HG03139 (cell line): ENCODE measurements at regions not wholly inside any gene's neighbourhood (a gene's known extent, or its start where the extent isn't known, plus 50 kb on each side); places are given as distances from the start of the nearest gene placed in this dataset.
"Not testable (repeated sequence)": the region's sequence is repeated elsewhere in the genome, so short reads cannot be mapped to it uniquely, and the experiment has no call there.

Source experiments
- ATAC-seq: cut with Tn5 transposase; IDR thresholded peaks from one replicate; pipeline ENCODE4 v1.9.1; 2021; ENCODE audit not compliant: unreplicated experiment

DNA sequence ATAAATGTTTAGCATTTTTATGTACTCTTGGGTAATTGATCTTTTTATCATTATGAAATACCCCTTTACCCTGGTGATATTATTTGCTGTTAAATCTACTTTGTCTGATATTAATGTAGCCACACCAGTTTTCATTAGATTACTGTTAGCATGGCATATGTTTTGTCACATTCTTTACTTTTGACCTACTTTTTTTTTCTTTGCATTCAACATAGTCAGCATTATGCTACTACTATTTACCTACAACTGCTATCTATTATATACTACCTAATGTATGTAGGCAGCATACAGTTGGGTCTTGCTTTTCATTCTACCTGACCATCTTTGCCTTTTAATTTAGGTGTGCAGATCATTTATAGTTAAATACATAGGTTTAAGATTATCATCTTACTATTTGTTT is 1429.6 kb upstream of the ALCAM start:
- no peak for ATAC-seq

DNA sequence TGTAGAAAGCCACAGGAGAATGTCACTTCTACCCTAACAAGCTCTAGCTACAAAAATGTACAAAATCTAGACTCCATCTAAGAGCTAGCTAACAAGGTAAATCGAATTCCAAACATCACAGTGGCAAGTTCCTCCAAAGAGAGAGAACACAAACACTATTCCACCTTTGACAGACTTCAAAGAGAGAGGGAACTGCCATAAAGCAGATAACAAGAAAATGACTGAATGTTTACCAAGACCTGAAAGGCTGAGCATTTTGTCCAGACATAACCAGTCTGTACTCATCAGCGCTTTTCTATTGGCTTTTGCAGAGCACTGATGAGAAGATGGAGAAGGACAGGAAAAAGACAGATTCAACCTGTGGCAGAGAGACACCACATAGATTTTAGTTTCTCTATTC is 1419.6 kb upstream of the ALCAM start:
- no peak for ATAC-seq

DNA sequence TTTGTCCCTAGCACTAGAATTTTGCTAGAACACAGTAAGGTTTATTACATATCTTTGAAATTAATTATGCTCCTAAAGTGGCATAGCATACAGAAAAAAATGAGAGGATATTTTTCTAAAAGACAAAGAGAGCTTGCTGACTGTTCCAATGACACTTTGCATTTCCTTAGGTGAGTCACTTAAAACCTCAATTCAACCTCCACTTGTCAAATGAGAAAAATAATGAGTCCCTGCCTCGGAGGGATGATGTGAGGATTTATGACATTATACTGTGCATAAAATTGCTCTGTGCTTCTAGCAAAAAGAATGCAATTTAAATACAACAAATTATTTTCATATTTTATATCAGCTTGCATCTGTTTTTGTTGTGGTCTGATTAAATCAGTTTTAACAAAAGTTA is 1417.0 kb upstream of the ALCAM start:
- no peak for ATAC-seq

DNA sequence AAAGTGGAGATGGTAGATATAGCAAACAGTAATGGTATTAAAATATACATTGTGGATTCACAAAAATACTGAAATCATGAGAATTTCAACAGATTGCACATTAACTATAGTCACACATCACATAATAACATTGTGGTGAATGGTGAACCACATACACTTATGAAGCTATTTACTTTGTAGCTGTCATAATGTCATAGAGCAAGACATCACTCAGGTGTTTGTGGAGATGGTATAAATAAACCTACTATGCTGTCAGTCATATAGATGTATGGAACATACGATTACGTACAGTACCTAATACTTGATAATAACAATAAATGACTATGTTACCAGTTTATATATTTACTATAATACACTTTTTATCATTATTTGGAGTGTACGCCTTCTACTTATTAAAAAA is 1416.0 kb upstream of the ALCAM start:
- no peak for ATAC-seq

DNA sequence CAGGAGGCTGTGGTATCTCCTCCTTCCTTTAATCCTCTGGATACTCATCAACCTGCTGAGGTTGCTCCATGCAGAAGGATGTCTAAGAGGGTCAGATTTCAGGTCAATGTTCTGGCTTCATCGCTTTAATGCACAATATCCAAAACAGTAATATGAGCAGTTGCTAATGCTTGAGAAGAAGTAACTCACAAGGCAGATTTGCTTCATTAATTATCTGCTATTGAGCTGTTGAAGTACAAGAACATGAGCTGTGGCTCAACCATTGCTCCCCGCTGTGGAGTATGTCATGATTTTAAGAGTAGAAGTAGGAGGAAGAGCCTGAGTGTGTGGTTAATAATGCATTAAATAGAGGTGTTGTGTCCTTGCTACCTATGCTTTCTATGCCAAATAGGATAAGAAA is 1412.9 kb upstream of the ALCAM start:
- ATAC-seq, result no peak

DNA sequence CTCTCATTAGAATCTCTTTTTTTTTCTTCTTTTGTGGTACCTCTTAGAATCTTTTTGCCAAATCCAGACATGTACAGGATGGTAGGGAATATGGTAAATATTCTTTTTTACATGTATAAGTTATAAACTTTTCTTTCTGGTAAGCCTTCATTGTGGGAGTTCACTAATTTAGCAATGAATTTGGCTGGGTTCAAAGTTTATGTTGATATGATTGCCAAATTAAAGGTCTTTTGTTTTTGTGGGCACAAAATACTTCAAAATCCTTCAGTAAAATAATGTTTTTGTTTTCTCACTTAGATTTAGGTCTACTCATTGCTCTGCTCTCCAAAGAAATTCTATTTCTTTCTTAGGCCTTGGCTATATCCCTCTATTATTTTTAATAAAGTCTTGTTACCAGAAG is 1405.9 kb upstream of the ALCAM start:
- no peak for ATAC-seq

DNA sequence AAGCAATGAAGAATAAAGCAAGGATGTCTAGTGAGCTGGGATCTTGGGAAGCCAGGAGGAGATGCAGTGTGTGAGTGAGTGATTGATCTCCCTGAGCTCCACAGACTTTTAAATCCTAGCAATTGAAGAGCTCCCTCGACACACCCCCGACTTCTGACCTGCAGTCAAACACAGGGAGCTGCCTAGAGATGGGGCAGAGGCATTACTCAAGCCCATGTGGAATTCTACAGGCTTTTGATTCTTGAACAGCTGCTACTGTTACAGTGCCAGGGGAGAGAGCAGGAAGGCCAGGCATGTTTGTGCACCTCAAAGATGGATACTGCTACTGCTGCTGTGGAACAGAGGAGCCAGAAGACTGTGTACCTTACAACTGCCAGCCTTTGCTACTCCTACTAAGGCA is 1403.1 kb upstream of the ALCAM start:
- ATAC-seq, result no peak

DNA sequence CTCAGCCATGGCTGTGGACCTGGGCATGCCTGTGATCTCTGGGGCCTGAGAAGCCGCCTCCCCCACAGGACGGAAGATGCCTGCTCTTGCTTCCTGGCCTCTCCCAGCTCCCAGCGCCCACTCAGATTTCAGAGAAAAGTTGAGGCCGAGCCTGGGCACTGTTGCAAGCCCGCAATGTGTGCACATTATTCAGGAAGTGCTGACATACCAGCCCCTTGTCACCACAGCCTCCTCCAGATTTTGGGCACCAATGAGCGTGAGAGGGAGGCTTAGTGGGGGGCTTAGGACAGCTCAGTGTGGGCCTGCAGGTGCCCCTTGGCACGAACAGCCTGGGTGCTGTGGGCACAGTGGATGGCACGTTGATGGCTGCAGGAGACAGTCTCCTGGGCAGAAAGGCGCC is 1400.9 kb upstream of the ALCAM start:
- no peak for ATAC-seq

DNA sequence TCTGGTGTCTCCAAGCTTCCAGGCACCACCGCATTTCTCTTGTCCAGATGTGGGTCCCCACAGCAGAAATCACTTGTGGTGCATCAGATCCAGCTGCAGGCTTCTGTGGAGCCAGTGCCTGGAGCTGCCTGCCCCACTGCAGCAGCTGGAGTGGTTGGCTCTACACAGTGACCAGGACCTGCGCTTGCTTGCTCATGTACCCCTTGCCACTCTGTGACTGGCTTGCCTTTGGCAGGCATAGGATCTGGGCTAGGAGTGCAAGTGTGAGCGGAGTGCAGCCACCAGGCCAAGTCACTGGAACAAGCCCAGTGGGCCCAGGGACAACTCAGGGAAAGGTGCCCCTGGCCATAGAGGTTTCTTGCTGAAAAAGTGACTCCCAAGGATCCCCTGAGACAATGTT is 1400.0 kb upstream of the ALCAM start:
- no peak for ATAC-seq

DNA sequence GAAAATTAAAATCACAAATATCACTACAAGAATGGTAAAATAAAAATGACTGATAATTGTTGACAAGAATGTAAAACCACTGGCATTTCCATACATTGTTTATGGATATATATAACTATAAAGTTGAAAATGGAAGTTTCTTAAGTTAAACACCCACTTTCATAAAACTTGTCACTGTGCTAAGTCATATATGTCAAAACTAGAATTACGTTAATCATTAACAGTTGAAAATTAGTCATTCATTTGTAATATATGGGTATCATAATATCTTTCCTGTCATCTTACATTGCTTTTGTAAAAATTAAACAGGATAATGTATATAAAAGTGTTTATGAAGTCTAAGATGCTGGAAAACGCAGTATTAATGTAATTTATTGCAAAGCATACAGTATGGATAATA is 1398.6 kb upstream of the ALCAM start:
- ATAC-seq, result peak; percentile 55

DNA sequence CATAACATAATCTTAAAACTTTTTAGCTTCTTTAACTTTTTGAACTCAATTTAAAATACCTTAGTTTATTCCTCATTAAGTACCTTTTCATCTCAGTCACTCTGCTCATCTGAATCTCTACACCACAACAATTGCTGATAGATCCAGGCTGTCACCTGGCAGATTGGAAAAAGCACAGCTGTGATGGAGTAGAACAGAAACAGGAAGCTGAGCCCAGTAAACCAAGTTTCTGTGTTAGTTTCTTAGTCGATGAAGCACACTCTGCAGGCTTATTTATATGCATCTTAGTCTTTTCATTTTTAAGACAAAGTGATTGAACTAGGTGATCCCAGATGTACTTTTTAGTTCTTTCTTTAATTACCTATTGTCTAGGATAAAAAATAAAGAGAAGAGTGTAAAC is 1398.0 kb upstream of the ALCAM start:
- peak; percentile 88 for ATAC-seq

DNA sequence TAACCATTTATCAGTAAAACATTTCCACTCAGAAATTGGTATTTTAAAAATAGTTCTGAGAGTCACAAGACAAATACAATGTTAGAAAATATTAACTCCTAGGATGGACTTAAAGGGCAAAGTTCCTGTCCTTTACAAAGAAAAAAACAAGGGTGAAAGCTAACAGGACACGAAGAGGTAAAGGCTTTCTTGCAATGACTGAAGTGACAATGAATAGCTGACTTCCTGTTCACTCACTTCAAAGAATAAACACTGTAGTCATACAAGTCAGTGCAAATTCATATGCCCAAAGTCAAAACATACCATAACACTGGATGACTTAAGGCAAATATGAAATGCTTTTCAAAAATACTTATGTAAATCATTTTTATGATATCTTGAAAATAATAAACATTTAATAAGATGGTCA is 1389.8 kb upstream of the ALCAM start:
- peak; percentile 67 for ATAC-seq

DNA sequence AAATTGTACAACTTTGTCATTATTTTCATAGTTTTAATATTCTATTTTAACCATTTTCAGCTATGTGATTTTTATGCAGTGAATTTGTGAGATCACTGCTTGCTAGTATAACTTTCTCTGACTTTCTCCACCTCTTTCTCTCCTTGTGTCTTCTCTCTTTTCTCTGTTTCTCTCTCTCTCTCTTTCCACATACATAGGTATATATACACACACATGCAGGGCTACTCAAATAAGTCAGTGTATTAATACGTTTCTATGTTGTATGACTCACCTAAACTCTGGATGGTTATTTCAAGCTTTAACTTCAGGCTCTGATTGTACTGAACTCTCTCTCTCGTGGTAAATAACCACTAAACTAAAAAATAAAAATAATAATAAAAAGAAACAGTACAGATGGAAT is 1389.3 kb upstream of the ALCAM start:
- ATAC-seq, result no peak

DNA sequence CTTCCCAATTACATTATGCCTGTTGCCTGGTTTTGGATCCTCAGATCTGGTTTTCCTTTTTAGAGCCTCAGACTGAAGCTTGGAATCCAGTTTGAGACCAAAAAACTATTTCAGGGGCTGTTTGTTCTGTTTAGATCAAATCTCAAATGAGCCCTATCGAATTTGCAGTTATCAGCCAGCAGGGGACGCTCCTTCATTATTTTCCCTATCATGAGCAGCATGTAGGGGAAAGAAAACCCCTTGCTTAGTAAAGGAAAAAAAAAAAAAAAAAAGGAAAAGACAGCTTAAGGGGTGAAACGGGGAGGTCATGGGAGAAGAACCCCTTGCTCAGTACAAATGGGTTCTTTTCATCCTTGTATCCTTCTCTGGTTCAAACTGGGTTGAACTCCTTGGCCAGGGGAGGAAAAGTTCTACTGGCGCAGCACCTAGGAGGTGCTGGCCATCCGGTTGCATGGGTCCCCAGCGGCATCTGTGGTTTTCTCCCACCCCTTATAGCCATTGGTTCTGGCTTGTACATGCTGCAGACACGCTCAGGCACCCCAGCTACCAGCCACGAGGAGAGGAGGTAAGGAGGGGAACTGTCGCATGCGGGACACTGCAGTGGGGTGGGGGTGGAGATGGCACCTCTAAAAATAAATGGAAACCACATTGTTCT is 1375.1 kb upstream of the ALCAM start:
- ATAC-seq, result no peak

DNA sequence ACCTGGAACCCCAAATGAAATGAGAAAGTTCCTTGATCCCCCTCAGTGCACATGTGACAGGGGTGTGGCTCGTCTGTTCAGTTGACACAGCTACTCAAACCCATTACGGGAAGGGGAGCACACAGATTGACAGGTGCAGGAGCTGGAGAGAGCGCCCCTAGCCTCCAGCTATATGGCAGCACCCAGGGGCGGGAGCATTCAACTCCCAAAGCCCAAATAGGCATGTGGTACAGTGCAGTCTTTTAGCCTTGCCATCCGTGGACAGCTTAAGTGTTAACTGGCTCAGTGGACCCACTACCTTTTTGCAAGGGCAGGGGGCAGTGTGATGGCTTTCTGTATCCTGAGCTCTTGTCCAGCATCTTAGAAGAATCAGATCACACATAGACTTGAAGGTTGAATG is 1374.2 kb upstream of the ALCAM start:
- no peak for ATAC-seq

DNA sequence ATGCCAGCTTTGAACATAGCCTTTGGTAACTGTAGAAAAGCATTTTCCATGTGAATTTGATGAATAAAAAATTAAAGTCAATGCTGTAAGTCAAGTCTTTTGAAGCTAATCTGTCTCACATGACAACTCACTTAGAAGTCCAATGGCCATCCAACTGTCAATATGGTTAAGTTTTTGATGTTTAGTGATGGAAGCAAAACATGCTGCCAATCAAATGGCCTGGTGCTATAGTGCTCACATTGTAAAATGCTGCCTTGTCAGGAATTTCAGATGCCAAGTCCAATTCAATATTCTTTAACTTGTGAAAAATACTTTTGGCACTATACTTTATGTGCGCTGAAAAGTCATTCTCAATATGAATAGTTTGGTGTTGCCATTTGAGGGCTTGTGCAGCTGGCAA is 1361.8 kb upstream of the ALCAM start:
- ATAC-seq, result no peak

DNA sequence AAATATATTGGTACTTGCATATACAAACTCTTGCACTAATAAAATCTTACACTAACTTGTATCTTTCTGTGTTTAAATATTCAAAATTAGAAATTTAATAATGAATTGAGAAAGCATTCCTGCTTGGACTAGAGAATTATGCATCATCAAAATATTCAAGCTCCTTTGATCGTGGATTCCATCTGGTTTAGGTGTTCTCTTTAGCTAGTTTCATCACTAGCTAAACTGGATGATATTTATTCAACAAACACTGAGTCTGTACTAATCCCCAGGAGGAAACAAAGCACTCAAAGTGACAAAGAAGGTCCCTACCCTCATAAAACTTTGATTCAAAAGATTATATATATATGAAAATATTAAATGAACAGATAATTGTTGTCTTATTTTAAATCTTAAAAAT is 1360.9 kb upstream of the ALCAM start:
- ATAC-seq, result no peak

DNA sequence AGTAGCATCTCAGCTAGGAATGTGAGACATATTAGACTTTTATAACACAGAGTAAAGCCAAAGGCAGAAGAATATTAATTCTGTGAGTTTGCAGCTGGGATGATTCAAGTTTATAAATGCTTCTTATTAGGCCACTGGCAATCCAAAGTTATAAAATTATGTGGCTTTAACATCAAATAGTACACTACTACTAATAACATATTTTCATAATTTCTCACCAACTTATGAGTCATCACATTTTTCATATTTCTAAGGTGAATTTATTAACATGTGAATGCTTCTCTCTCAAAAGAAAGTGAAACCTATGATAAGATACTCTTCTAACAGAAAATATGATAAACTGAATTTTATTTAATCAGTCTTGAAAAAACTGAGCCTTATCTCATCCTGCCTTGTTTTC is 1348.2 kb upstream of the ALCAM start:
- no peak for ATAC-seq

DNA sequence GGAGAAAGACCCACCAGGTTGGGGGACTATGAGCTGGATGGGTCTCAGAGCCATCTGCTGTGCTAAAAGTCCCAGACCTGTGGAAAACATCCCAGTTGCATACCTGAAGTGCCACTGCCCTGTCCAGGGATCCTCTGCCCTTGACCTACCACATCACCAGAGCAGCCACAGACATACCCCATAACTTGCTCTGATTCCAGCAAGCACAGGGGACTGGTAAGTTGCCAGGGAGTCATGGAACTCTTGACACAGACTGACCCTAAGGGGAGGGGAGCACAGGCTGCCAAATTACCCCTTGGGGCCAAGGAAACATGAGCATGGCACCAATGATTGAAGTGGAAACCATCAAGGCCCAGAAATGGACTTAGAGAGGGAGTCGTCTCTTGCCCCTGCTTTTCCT is 1335.1 kb upstream of the ALCAM start:
- ATAC-seq, result no peak

DNA sequence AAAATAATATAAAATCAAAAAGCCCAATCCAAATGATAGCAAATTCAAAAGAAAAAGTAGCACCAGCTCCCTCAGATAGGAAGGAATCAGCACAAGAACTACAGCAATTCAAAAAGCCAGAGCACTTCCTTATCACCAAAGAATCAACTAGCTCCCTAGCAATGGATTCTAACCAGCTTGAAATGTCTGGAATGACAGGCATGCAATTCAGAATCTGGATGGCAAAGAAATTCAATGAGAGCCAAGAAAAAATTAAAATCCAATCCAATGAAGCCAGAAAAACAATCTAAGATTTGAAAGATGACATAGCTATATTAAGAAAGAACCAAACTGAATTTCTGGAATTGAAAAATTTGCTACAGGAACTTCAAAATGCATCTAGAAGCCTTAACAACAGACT is 1334.4 kb upstream of the ALCAM start:
- ATAC-seq, result no peak

DNA sequence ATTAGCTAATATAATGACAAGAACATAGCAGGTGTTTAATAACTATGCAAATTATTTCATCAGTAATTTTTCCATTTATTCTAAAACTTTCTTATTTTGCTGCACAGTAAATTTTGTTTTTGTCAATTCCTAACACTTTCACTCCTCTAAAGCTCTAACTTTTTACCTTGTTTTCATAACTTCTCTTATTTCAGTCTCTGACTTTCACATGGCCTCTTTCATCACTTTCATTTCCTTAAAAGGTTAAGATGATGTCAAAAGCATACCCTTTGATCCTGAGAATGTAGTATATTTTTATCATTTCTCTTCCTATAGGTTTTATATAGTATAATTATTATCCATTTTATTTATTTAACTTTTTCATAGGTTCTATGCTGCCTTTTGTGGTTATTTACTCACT is 1325.8 kb upstream of the ALCAM start:
- ATAC-seq, result no peak

DNA sequence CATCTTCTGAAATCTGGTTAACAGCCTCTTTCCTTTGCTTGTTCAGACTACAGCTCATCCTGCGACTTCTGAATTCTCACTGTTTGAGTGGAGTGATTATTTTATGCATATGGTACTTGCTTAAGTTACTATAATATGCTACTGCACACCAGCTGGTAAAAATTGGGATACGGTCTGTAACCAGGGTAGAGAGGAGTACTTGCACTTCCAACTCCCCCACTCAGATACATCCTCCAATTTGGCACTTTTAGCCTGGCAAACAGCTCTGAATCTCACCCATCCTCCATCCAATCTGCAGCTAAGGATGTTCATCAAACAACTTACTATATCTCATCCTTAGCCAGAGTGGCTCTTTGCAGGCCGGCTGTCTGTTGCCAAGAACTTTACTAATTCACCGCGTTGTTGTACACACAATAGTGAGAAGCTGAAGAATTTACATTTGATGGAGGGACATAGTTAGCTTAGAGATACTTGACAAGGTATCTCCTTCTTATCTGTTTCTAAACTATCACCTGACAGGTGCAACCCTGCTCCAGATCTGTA is 1323.6 kb upstream of the ALCAM start:
- ATAC-seq, result not testable (repeated sequence)

DNA sequence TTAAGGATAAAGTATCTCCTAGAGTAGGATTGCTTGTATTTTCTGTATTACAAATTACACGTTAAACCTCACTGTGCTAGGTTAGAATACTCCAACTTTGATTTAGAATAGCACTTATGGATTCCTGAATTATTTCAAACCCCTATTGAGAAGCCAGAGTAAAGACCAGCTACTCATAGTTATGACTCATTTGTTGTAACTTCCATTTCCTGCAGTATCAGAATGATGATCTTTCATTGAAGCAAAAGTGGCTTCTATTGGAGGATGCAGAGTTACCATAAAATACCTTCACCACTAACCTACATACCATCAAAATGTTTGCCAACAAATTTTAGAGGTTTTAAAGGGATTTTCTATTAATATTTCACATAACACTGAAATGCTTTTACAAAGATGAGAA is 1322.7 kb upstream of the ALCAM start:
- no peak for ATAC-seq
